Effector memory CD8-positive, alpha-beta T cell (primary cell): ENCODE measurements at regions not wholly inside any gene's neighbourhood (a gene's known extent, or its start where the extent isn't known, plus 50 kb on each side); places are given as distances from the start of the nearest gene placed in this dataset.

Experiments used
- ATAC-seq: fragments of 150-1000 bp; cut with Tn5 transposase; replicated peaks from 2 replicates; pipeline ENCODE4 v1.10.0; 2021; ENCODE audit warnings: mild to moderate bottlenecking, moderate library complexity
- DNase-seq, 3 experiments: peaks; one replicate each; pipeline ENCODE4 v3.0.0; 2021
- H3K27ac Mint-ChIP-seq, 2 donors: one replicate each; pipeline ENCODE4 v1.8.0; 2022; ENCODE audit warnings: mild to moderate bottlenecking in 2 of 2, mixed read lengths in 2 of 2, moderate library complexity in 2 of 2
- H3K27me3 Mint-ChIP-seq, 2 donors: one replicate each; pipeline ENCODE4 v1.8.0; 2022; ENCODE audit warnings: mixed read lengths in 2 of 2
- H3K36me3 Mint-ChIP-seq: one replicate; pipeline ENCODE4 v1.8.0; 2022; ENCODE audit warnings: mild to moderate bottlenecking, moderate library complexity, mixed read lengths; ENCODE audit not compliant: insufficient read depth
- H3K4me1 Mint-ChIP-seq, 2 donors: one replicate each; pipeline ENCODE4 v1.8.0; 2022; ENCODE audit warnings: low read depth in 2 of 2, mixed read lengths in 2 of 2
- H3K4me3 Mint-ChIP-seq, 2 donors: one replicate each; pipeline ENCODE4 v1.8.0; 2022; ENCODE audit warnings: mild to moderate bottlenecking in 2 of 2, mixed read lengths in 2 of 2, moderate library complexity in 2 of 2
- H3K9me3 Mint-ChIP-seq, 2 donors: one replicate each; pipeline ENCODE4 v1.8.0; 2022; ENCODE audit warnings: mixed read lengths in 2 of 2

DNA sequence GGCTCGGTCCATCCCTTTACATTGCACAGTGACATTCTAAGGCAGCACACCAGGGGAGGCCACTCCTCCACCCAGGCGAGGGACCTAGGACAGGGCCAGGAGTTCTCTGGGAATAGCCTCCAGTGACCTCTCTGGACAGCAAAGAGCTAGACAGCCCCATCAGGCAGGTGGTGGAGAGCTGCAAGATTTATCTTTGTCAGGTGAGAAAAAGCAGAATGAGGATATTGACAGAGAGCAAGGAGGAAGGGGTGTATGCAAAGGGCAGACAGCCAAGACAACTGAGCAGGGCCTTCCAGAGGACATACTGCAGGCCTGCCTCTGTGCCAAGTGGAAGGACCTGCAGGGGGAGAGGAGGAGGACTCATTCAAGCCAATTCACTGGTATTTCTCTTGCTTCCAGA lies 112.4 kb upstream of the MAX start:
- Mint-ChIP-seq H3K4me3 (no peak overlapping the region), H3K9me3 (no peaks in the 10 kb centered on the region), H3K27me3 (peaks cover 0 to 11% of the 10 kb centered on the region in 2 donors), H3K36me3 (no peaks in the 10 kb centered on the region), H3K4me1 (peaks cover 8 to 9% of the 10 kb centered on the region in 2 donors), H3K27ac (peak overlapping the region in 1 of 2 donors; percentile 54)
- ATAC-seq (no peak), DNase-seq (no peak)

DNA sequence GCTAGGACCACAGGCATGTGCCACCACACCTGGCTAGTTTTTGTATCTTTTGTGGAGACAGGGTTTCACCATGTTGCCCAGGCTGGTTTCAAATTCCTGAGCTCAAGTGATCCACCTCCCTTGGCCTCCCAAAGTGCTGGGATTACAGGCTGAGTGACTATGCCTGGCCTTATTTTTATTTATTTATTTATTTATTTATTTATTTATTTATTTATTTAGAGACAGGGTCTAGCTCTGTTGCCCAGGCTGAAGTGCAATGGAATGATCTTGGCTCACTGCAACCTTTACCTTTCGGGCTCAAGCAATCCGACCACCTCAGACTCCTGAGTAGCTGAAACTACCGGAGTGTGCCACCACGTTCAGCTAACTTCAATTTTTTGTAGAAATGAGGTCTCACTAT lies 117.0 kb upstream of the MAX start:
- no peaks in the 10 kb centered on the region for H3K36me3 Mint-ChIP-seq
- DNase-seq, result no peak

DNA sequence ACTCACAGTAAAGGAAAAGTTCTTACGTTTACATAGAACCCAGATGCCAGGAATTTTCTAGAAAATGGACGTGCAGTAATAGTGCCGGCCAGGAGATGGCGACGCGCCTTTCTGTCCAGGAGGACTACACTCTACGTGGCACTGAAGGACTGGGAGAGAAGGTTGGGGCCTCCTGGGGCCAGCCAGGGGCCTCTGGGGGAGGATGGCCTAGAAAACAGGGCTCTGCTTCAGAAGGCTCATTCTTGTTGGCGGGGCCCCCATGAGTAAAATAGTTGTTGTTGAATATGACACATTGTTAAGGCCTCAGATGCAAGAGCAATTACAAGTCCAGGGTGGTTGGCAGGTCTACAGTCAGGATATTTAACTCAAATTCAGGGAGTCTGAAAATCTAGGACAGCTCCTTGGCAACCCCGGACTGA lies 120.1 kb upstream of the MAX start:
- Mint-ChIP-seq H3K9me3 (no peaks in the 10 kb centered on the region), H3K36me3 (peaks cover 3% of the 10 kb centered on the region), H3K4me1 (peaks cover 4 to 9% of the 10 kb centered on the region in 2 donors), H3K27ac (peak overlapping the region in 1 of 2 donors; percentile 16), H3K27me3 (no peaks in the 10 kb centered on the region), H3K4me3 (no peak overlapping the region)
- peak; percentile 70 for ATAC-seq
- DNase-seq, result peak; percentile 21 to 48 (median 33)

More for the DNA sequence above, 117.0 kb upstream of the MAX start:
- H3K9me3 Mint-ChIP-seq, result no peaks in the 10 kb centered on the region
- H3K4me1 Mint-ChIP-seq, result peaks cover 0 to 6% of the 10 kb centered on the region in 2 donors
- H3K27me3 Mint-ChIP-seq, result peaks cover 0 to 11% of the 10 kb centered on the region in 2 donors
- no peak overlapping the region for H3K4me3 Mint-ChIP-seq
- no peak for ATAC-seq
- H3K27ac Mint-ChIP-seq, result no peak overlapping the region

DNA sequence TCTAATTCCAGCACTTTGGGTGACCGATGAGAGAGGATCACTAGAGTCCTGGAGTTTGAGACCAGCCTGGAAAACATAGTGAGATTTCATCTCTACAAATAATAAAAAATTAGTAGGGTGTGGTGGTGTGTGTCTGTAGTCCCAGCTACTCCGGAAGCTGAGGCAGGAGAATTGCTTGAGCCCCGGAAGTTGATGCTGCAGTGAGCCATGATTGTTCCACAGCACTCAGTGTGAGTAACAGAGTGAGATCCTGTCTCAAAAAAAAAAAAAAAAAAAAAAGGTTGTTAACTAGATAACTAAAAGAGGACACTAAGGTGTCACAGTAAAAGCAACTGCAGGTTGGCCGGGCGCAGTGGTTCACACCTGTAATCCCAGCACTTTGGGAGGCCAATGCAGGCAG lies 121.3 kb upstream of the MAX start:
- DNase-seq, result no peak
- H3K36me3 Mint-ChIP-seq, result peaks cover 3% of the 10 kb centered on the region
- ATAC-seq, result peak; percentile 21
- H3K27ac Mint-ChIP-seq, result peak overlapping the region in 1 of 2 donors; percentile 39
- peak overlapping the region in 1 of 2 donors; percentile 37 for H3K4me3 Mint-ChIP-seq
- H3K9me3 Mint-ChIP-seq, result no peaks in the 10 kb centered on the region
- peaks cover 4 to 9% of the 10 kb centered on the region in 2 donors for H3K4me1 Mint-ChIP-seq
- no peaks in the 10 kb centered on the region for H3K27me3 Mint-ChIP-seq

DNA sequence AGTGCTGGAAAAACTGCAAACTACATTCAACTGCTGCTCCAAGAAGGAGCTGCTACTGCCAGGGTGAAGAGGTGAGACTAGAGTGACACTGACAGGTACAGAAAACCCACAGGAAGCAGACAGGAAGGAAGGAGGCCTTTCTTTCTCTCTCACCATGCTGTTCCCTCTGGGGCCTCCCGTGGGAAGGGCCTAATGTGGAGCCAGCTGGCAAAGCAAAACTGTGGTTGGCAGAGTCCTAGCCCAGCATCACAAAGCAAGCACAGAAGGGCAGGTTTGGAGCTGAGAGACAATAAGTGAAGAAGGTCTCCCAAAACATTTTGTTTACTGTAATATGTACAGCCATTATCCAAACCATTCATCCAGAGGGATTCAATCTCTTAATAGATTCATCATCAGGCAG lies 122.5 kb upstream of the MAX start:
- DNase-seq (no peak), ATAC-seq (no peak)
- Mint-ChIP-seq H3K27me3 (no peaks in the 10 kb centered on the region), H3K36me3 (peaks cover 3% of the 10 kb centered on the region), H3K4me3 (no peak overlapping the region), H3K4me1 (peaks cover 13 to 17% of the 10 kb centered on the region in 2 donors), H3K9me3 (no peaks in the 10 kb centered on the region), H3K27ac (peak overlapping the region; percentile 22 to 62)

DNA sequence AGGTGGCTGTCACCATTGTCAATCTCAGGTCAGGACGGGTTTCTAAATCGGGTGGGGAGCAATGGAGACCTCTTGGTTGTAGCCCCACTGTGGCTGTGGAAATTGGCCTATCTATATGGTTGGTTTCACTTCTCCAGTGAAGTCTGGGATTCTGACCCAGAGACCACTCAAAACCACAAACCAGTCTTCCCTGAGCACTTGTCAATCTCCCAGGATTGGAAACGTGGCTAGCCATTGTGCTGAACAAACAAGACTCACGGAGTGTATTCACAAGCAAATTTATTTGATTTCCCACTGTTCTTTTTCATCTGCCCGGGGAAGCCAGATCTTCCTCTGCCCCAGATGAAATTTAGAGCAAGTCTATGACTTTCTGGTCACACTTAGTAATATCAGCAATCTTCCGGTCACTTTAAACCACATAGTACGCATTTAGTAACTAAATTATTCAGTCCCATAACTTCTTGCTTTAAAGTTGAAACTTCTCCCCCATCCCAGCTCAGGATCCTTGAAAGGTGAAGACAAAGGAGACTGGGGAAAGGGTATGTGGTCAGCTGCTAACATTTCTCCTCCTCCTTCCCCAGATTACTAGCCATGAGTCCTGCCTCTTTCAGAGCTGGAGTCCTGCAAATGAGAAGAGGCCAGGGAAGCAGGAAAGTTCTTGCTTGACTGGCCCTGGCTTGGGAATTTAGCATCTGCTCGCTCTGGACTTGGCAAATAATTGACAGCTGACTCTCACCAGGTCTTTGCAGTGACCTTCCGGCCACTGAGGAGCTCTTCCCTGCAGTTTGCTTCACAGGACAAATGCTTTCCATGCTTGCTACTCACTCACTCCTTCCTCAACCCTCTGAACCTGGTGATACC lies 123.2 kb upstream of the MAX start:
- Mint-ChIP-seq H3K4me1 (peaks cover 18% of the 10 kb centered on the region in 2 donors), H3K9me3 (no peaks in the 10 kb centered on the region), H3K27me3 (no peaks in the 10 kb centered on the region), H3K4me3 (no peak overlapping the region), H3K27ac (peak overlapping the region in 1 of 2 donors; percentile 22), H3K36me3 (peaks cover 3% of the 10 kb centered on the region)
- ATAC-seq (no peak), DNase-seq (no peak)

DNA sequence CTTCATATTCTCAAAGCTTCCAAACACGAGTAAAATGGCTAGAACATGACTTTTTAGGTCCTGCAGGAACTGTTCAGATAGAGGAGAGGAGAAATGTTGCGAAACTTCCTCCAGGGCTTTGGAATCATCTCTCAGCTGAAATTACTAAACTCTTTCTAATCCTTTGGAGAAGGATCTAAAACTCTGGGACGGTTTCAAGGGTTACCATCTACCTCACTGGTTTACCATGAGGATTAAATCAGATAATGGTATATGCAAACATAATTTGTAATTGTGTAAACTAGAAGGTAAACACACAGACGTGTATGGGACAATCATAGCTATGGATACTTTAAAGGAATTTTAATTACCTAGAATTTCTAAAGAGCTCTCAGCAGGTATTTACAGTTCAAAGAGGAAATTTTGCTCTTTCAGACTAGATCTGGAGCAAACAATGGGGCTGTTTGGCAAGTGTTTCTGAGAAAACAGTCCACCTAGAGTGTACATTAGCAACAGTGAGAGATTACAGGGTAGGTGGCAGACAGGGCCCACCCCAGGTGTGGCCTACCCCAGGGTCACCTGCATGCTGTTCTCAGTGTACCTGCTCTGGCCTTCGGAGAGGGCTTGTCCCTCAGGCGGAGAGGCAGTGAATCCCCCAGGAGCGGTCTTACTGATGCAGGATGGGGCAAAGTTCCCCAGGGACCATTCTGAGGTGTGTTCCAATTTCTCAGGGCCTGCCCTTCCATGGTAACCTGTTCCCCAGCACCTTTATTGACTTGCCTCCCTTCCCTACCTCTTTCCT lies 124.7 kb upstream of the MAX start:
- ATAC-seq (no peak), DNase-seq (no peak)
- H3K9me3 Mint-ChIP-seq, result no peaks in the 10 kb centered on the region
- H3K27ac Mint-ChIP-seq, result no peak overlapping the region
- H3K36me3 Mint-ChIP-seq, result peaks cover 3% of the 10 kb centered on the region
- H3K4me3 Mint-ChIP-seq, result no peak overlapping the region
- H3K27me3 Mint-ChIP-seq, result no peaks in the 10 kb centered on the region
- peaks cover 18% of the 10 kb centered on the region in 2 donors for H3K4me1 Mint-ChIP-seq

DNA sequence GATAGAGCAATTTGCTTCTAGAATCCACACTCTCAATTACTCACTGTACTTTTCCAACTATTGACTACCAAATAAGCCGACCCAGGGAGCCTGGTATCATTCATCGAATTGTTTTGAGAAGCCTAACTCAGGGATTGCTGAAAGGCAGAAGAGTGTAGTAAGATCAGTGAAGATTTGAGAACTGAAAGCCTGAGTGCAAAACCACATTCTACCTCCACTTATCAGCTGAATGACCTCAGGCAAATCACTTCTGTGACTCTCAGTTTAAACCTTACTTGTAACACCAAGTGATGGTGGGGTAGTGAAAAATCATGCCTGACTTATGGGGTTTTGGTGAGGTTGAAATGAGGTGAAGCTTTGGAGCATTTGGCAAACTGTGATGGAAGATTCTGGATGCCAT lies 126.1 kb upstream of the MAX start:
- peaks cover 3% of the 10 kb centered on the region for H3K36me3 Mint-ChIP-seq
- H3K4me3 Mint-ChIP-seq, result no peak overlapping the region
- H3K27ac Mint-ChIP-seq, result peak overlapping the region in 1 of 2 donors; percentile 14
- DNase-seq (no peak), ATAC-seq (peak; percentile 35)
- H3K9me3 Mint-ChIP-seq, result no peaks in the 10 kb centered on the region
- H3K27me3 Mint-ChIP-seq, result no peaks in the 10 kb centered on the region
- peaks cover 15 to 18% of the 10 kb centered on the region in 2 donors for H3K4me1 Mint-ChIP-seq

DNA sequence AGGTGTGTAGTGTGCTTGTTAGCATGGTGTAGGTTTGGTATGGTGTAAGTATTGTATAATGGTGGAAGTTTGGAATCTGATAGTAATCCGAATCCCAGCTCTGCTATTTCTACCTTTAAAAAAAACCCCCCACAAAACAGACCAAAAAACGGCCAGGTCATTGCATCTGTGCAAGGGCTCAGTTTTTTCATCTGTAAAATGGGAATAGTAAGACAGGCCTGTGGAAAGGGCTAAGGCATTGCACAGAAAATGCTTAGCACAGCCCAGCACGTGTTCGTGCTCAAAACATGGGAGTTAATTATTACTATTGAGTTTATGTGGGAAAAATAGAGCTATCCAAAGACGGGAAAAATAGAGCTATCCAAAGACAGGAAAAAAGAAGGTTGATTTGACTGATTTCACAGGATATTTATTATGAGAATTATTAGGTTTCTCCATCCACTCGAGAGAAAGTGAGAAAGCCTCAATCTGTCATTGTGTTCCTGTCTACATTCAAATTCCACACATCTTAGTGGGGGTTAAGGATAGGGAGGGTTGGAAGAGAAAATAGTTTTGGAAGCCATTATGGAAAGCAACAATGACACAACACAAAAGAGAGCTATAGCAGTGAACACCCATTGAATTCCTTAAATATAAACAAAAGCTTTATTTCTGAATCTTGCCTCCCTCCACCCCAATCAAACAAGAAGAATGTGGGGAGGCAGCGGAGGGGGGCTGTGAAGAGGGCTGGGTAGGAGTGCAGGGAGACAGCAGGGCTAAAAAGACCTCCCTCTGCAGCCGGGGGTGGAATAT lies 126.8 kb upstream of the MAX start:
- Mint-ChIP-seq H3K27ac (peak overlapping the region; percentile 88 to 96), H3K4me3 (peak overlapping the region; percentile 79 to 86), H3K9me3 (no peaks in the 10 kb centered on the region), H3K4me1 (peaks cover 15 to 18% of the 10 kb centered on the region in 2 donors), H3K27me3 (no peaks in the 10 kb centered on the region), H3K36me3 (peaks cover 3% of the 10 kb centered on the region)
- ATAC-seq (no peak), DNase-seq (no peak)

DNA sequence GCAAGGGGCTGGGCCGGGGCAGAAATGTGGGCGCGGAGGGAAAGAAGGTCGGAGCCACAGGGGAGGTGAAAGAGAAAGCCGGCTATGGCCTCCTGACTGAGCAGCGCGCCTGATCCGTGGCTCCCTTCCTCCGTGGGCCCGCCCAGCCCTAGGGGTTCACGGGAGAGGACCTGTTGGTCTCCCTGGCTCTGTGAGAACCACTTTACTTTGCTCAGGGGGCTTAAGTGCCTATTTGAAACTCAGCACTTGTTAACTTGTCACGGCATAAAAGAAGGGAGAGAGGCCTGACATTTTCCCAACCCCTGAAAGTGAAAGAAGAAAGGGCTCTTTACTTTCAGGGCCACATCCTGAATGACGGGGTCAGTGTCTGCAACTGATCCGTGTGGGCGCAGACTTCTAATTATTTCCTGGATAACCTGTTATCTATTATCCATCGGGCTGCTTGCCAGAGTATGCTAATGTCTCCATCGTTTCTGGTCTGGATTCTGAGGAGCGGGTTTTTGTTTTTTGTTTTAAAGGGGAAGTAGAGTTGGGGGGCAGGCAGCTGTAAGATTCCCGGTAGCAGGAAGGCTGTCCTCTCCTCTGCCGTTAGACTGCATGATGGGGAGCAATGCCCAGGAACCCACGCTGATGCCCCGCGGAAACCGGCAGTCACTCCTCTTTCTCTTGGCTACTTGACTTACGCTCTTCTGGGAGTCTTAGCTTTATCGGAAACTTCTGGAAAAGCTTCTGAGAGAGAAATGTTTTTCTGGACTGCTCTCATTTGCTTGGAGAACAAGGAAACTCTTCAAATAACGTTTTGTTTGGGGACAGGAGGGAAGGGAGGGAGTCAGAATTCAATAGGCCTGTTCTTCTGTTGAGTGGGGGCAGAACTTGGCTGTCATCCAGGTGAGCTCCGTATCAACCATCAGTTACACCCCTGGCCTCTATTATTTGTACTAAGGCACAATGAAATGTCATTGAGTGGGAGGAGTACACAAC lies 127.7 kb upstream of the MAX start:
- DNase-seq (peak in 2 of 3 experiments; percentile 9 to 14), ATAC-seq (peak; percentile 83)
- peaks cover 10 to 13% of the 10 kb centered on the region in 2 donors for H3K4me1 Mint-ChIP-seq
- no peaks in the 10 kb centered on the region for H3K27me3 Mint-ChIP-seq
- H3K4me3 Mint-ChIP-seq, result peak overlapping the region; percentile 79 to 86
- H3K27ac Mint-ChIP-seq, result peak overlapping the region; percentile 88 to 96
- H3K9me3 Mint-ChIP-seq, result no peaks in the 10 kb centered on the region
- H3K36me3 Mint-ChIP-seq, result peaks cover 3% of the 10 kb centered on the region

DNA sequence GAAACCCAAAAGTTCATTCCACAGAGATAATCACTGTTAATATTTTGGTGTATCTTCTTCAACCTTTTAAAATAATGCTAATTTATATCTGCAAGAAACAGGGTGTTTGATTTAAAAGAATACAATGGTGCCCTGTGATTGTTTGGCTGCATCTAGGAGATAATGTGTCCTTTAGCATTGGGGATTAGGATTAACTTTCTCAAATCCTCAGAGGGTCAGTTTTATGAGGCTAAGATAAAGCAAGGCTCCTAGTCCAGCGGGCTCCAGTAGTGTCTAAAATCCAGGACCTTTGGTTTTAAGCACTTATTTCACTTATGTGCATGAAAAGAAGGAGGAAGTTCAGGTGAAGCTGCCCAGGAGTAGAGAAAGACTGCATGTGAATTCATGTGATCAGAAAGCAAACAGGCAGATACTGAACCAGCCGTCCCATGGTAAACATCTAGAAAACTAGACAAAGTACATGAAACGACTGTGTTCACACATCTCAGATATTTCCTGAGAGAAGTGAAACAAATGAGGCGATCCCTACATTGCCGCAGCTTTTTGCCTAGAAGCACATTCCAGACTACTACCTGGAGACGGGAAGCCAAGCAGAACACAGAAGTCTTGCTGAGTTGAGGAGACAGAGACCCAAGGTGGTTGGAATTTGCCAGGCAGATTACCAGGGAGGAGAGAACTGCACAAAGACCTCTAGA lies 129.1 kb upstream of the MAX start:
- no peaks in the 10 kb centered on the region for H3K27me3 Mint-ChIP-seq
- ATAC-seq (no peak), DNase-seq (no peak)
- no peak overlapping the region for H3K27ac Mint-ChIP-seq
- no peak overlapping the region for H3K4me3 Mint-ChIP-seq
- H3K36me3 Mint-ChIP-seq, result no peaks in the 10 kb centered on the region
- no peaks in the 10 kb centered on the region for H3K9me3 Mint-ChIP-seq
- peaks cover 8 to 13% of the 10 kb centered on the region in 2 donors for H3K4me1 Mint-ChIP-seq
